ENCODE measurements at regions not wholly inside any gene's neighbourhood (a gene's known extent, or its start where the extent isn't known, plus 50 kb on each side); places are given as distances from the start of the nearest gene placed in this dataset.

GRCh38 chr6:71454056-71454455, 165.4 kb downstream of the OGFRL1 start:
- no peak overlapping the region for H3T11ph ChIP-seq (ENCODE audit: low read length)
- no peaks in the 10 kb centered on the region for H4K20me1 ChIP-seq (ENCODE audit: control insufficient read depth, insufficient read depth, insufficient read length)
- H3K14ac ChIP-seq (ENCODE audit: insufficient read depth, low read length): no peak overlapping the region
- H3K56ac ChIP-seq (ENCODE audit: insufficient read length, low read depth, low read length): no peak overlapping the region
- Mint-ChIP-seq H3K4me1 (peaks cover 0 to 6% of the 10 kb centered on the region in 2 experiments; a peak in 1 of 4 replicates), H3K36me3 (ENCODE audit: insufficient read depth in 1 of 3, low read depth in 3 of 3) (no peaks in the 10 kb centered on the region), H3K27ac (no peak overlapping the region), H3K27me3 (ENCODE audit: low read depth) (no peaks in the 10 kb centered on the region), H3K4me3 (no peak overlapping the region), H3K9me3 (peaks cover 0 to 3% of the 10 kb centered on the region in 2 experiments; a peak in 1 of 5 replicates)
- no peak overlapping the region for H2BK20ac ChIP-seq (ENCODE audit: low read depth, low read length, poor library complexity, severe bottlenecking)
- H4K8ac ChIP-seq (replicated peaks; ENCODE audit: insufficient read length, low read depth, low read length): no peak overlapping the region
- no peak overlapping the region for H2BK120ac ChIP-seq (ENCODE audit: low read depth, low read length, poor library complexity, severe bottlenecking)
- no peak for DNase-seq
- no peak overlapping the region for H3K18ac ChIP-seq (ENCODE audit: insufficient read length, low read depth, low read length)
- H2BK12ac ChIP-seq (ENCODE audit: insufficient read length, low read depth, low read length): no peak overlapping the region
- H2AFZ ChIP-seq (ENCODE audit: low read length): no peak overlapping the region
- no peak overlapping the region for H3K27ac ChIP-seq (ENCODE audit: insufficient read length, low read depth, low read length)
- H3K4ac ChIP-seq (ENCODE audit: low read depth, low read length): no peak overlapping the region
- peaks cover 3% of the 10 kb centered on the region; the same call in 1 of the 2 replicates for H3K4me1 ChIP-seq (ENCODE audit: insufficient read depth, low read length)
- no peak for TF ChIP-seq CTCF (conservative IDR thresholded peaks at IDR 0.05)
- WGBS (ENCODE audit: extremely low coverage, insufficient read length, low lambda C conversion rate): no CpG with 5 or more reads among the region's 1 CpG
- H3K4me2 ChIP-seq (ENCODE audit: insufficient read depth, insufficient read length, low read length): no peak overlapping the region
- no peaks in the 10 kb centered on the region for H3K79me2 ChIP-seq (ENCODE audit: insufficient read depth, low read length)
- H4K91ac ChIP-seq (ENCODE audit: insufficient read length, low read depth, low read length): no peak overlapping the region
- H3K23me2 ChIP-seq (ENCODE audit: insufficient read length, low read depth, low read length, poor library complexity, severe bottlenecking): no peaks in the 10 kb centered on the region
- no peak overlapping the region for H2AK5ac ChIP-seq (ENCODE audit: insufficient read length, low read length)
- no peak overlapping the region for H4K5ac ChIP-seq (ENCODE audit: insufficient read length, low read depth, low read length)
- no peaks in the 10 kb centered on the region for H3K79me1 ChIP-seq (ENCODE audit: insufficient read depth, low read depth, low read length, poor library complexity, severe bottlenecking)
- H2BK15ac ChIP-seq (ENCODE audit: low read depth, low read length): no peak overlapping the region
- H3K9ac ChIP-seq (ENCODE audit: extremely low read depth, insufficient read length, low read length): no peak overlapping the region
- H2BK5ac ChIP-seq (ENCODE audit: insufficient read length, low read length): no peak overlapping the region
- H3K23ac ChIP-seq (ENCODE audit: insufficient read length, low read depth, low read length): no peak overlapping the region
- H3K9me3 ChIP-seq (ENCODE audit: control insufficient read depth, low read depth, low read length): no peaks in the 10 kb centered on the region
- H3K27me3 ChIP-seq (ENCODE audit: insufficient read depth, low read length): no peaks in the 10 kb centered on the region
